ENCODE measurements at regions not wholly inside any gene's neighbourhood (a gene's known extent, or its start where the extent isn't known, plus 50 kb on each side); places are given as distances from the start of the nearest gene placed in this dataset.

DNA sequence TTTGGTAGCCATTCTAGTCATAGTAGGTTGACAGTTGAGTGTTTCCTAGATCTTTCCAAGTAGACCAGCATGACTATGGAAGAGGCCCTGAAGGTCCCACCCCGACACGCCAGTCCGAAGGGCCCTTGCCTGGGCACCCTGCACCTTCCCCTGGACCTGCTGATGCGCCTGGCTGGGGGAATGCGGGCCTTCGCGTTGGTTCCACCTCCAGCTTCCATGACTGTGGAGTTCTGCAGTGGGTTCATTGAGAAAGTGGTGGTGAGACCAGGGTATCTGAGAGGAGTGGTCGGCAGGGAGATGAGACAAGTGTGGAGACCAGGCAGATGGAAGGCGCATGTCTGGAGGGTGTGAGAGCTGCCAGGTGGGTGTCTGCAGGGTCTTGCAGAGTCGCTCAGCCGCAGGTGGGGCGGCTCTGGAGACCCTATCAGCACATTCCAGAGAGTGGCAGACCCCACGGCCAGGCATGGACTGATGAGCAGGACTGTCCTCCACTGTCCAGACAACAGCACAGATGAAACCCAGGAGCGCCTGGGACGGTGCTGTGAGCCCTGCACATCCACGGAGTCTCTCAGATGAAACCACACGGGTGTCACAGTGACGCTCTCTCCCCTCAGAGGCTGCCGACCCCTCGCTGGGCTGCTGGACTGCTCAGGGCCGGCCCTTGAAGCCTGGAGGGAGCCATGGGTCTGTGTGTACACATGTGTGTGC, 182.5 kb upstream of the HDAC4 start:
- TF ChIP-seq, protein P1, sequence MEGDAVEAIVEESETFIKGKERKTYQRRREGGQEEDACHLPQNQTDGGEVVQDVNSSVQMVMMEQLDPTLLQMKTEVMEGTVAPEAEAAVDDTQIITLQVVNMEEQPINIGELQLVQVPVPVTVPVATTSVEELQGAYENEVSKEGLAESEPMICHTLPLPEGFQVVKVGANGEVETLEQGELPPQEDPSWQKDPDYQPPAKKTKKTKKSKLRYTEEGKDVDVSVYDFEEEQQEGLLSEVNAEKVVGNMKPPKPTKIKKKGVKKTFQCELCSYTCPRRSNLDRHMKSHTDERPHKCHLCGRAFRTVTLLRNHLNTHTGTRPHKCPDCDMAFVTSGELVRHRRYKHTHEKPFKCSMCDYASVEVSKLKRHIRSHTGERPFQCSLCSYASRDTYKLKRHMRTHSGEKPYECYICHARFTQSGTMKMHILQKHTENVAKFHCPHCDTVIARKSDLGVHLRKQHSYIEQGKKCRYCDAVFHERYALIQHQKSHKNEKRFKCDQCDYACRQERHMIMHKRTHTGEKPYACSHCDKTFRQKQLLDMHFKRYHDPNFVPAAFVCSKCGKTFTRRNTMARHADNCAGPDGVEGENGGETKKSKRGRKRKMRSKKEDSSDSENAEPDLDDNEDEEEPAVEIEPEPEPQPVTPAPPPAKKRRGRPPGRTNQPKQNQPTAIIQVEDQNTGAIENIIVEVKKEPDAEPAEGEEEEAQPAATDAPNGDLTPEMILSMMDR (IDR thresholded peaks at IDR 0.05) = no peak
- TF ChIP-seq POLR2A (IDR thresholded peaks at IDR 0.05) = no peak
